Body of pancreas (tissue), 4 donors: ENCODE measurements at regions not wholly inside any gene's neighbourhood (a gene's known extent, or its start where the extent isn't known, plus 50 kb on each side); places are given as distances from the start of the nearest gene placed in this dataset.

Source experiments
- POLR2A ChIP-seq, 3 donors: fragments of 450-650 bp; IDR thresholded peaks; one replicate each; pipeline ENCODE4 v1.6.1; 2016; ENCODE audit warnings: antibody characterized with exemption in 3 of 3, mild to moderate bottlenecking in 2 of 3
- TF ChIP-seq, protein P1 (sequence below), 7 experiments: fragments of 450-650 bp in 4 of 7; fragments of 200-600 bp in 3 of 7; sonication (generic) in 3 of 7; IDR thresholded peaks; one replicate each; pipeline ENCODE4 v1.5.1; 2016 to 2019; ENCODE audit warnings: antibody characterized with exemption in 7 of 7

DNA sequence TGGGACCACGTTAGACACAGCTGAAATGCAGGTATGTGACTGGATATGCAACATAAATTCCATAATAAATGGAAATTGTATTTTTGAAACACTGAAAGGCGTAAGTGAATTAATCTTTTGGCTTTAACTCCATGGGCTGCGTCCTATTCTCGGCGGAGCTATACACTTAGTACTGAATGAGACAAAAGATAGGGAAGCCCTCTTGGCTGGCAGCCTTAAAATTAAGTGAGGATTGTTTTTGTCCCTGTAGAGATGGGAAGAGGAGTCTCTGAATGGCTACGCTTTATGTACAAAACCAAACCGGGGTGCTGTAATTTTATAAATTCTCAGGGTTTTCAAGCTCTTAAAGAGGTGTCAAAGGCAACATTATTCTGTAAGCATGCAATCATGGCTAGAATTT, 429.8 kb downstream of the QKI start:
- no peak for TF ChIP-seq POLR2A (IDR thresholded peaks at IDR 0.05)
- TF ChIP-seq, protein P1, sequence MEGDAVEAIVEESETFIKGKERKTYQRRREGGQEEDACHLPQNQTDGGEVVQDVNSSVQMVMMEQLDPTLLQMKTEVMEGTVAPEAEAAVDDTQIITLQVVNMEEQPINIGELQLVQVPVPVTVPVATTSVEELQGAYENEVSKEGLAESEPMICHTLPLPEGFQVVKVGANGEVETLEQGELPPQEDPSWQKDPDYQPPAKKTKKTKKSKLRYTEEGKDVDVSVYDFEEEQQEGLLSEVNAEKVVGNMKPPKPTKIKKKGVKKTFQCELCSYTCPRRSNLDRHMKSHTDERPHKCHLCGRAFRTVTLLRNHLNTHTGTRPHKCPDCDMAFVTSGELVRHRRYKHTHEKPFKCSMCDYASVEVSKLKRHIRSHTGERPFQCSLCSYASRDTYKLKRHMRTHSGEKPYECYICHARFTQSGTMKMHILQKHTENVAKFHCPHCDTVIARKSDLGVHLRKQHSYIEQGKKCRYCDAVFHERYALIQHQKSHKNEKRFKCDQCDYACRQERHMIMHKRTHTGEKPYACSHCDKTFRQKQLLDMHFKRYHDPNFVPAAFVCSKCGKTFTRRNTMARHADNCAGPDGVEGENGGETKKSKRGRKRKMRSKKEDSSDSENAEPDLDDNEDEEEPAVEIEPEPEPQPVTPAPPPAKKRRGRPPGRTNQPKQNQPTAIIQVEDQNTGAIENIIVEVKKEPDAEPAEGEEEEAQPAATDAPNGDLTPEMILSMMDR (IDR thresholded peaks at IDR 0.05), result no peak
